ENCODE measurements at regions not wholly inside any gene's neighbourhood (a gene's known extent, or its start where the extent isn't known, plus 50 kb on each side); places are given as distances from the start of the nearest gene placed in this dataset.

- no peaks in the 10 kb centered on the region for H3K36me3 ChIP-seq (replicated peaks; ENCODE audit: insufficient read depth, low read length)
- no peak for TF ChIP-seq EZH2phosphoT487 (IDR thresholded peaks at IDR 0.05; ENCODE audit: low read length)
- TF ChIP-seq EZH2 (optimal IDR thresholded peaks at IDR 0.05; ENCODE audit: low read depth, low read length), result no peak
- no peak for TF ChIP-seq CTCF (IDR thresholded peaks at IDR 0.05; ENCODE audit: low read length)
- H3K9me2 ChIP-seq (replicated peaks; ENCODE audit: insufficient read depth, low read length), result no peaks in the 10 kb centered on the region
- no peaks in the 10 kb centered on the region for H3K79me2 ChIP-seq (ENCODE audit: low read length)
- no peaks in the 10 kb centered on the region for H3F3A ChIP-seq (ENCODE audit: insufficient read depth, low read length)
- H3K27me3 ChIP-seq (replicated peaks; ENCODE audit: insufficient read depth, low read length), result no peaks in the 10 kb centered on the region
- H4K20me1 ChIP-seq (ENCODE audit: insufficient read depth, low read length), result no peaks in the 10 kb centered on the region
- no peak overlapping the region for H3K4me3 ChIP-seq (ENCODE audit: low read length)
- H3K4me1 ChIP-seq (ENCODE audit: low read length), result no peaks in the 10 kb centered on the region
- no peak overlapping the region for H3K27ac ChIP-seq (ENCODE audit: low read length)
- no peak overlapping the region for H3K9ac ChIP-seq (ENCODE audit: low read length)
- no peak overlapping the region for H2AFZ ChIP-seq (ENCODE audit: low read length)
- no peak for DNase-seq
- H3K4me2 ChIP-seq (ENCODE audit: low read depth, low read length), result no peak overlapping the region
- no peaks in the 10 kb centered on the region for H3K9me3 ChIP-seq (replicated peaks; ENCODE audit: insufficient read depth, low read length)
Observed at GRCh38 chr3:188972310-188972709, 199.5 kb upstream of the TPRG1 start.

GRCh38 chr3:188974856-188975599, 196.7 kb upstream of the TPRG1 start:
- Histone ChIP-seq H3K4me3 (ENCODE audit: low read length) (no peak overlapping the region), H3K4me2 (ENCODE audit: low read depth, low read length) (no peak overlapping the region), H3K9me2 (replicated peaks; ENCODE audit: insufficient read depth, low read length) (no peaks in the 10 kb centered on the region), H3K79me2 (ENCODE audit: low read length) (no peaks in the 10 kb centered on the region), H4K20me1 (ENCODE audit: insufficient read depth, low read length) (no peaks in the 10 kb centered on the region), H3K4me1 (ENCODE audit: low read length) (no peaks in the 10 kb centered on the region), H3K27me3 (replicated peaks; ENCODE audit: insufficient read depth, low read length) (no peaks in the 10 kb centered on the region), H3K9ac (ENCODE audit: low read length) (no peak overlapping the region), H2AFZ (ENCODE audit: low read length) (no peak overlapping the region), H3K36me3 (replicated peaks; ENCODE audit: insufficient read depth, low read length) (no peaks in the 10 kb centered on the region), H3K9me3 (replicated peaks; ENCODE audit: insufficient read depth, low read length) (no peaks in the 10 kb centered on the region), H3F3A (ENCODE audit: insufficient read depth, low read length) (no peaks in the 10 kb centered on the region), H3K27ac (ENCODE audit: low read length) (no peak overlapping the region)
- TF ChIP-seq EZH2 (optimal IDR thresholded peaks at IDR 0.05; ENCODE audit: low read depth, low read length) (no peak), CTCF (IDR thresholded peaks at IDR 0.05; ENCODE audit: low read length) (no peak), EZH2phosphoT487 (IDR thresholded peaks at IDR 0.05; ENCODE audit: low read length) (no peak)
- DNase-seq, result no peak

- no peaks in the 10 kb centered on the region for H4K20me1 ChIP-seq (ENCODE audit: insufficient read depth, low read length)
- H3K4me3 ChIP-seq (ENCODE audit: low read length), result no peak overlapping the region
- no peaks in the 10 kb centered on the region for H3K9me2 ChIP-seq (replicated peaks; ENCODE audit: insufficient read depth, low read length)
- no peak overlapping the region for H3K9ac ChIP-seq (ENCODE audit: low read length)
- no peak for TF ChIP-seq CTCF (IDR thresholded peaks at IDR 0.05; ENCODE audit: low read length)
- TF ChIP-seq EZH2phosphoT487 (IDR thresholded peaks at IDR 0.05; ENCODE audit: low read length), result no peak
- TF ChIP-seq EZH2 (optimal IDR thresholded peaks at IDR 0.05; ENCODE audit: low read depth, low read length), result no peak
- no peaks in the 10 kb centered on the region for H3K36me3 ChIP-seq (replicated peaks; ENCODE audit: insufficient read depth, low read length)
- no peaks in the 10 kb centered on the region for H3K9me3 ChIP-seq (replicated peaks; ENCODE audit: insufficient read depth, low read length)
- H3K4me1 ChIP-seq (ENCODE audit: low read length), result no peaks in the 10 kb centered on the region
- H3K4me2 ChIP-seq (ENCODE audit: low read depth, low read length), result no peak overlapping the region
- no peak for DNase-seq
- no peak overlapping the region for H2AFZ ChIP-seq (ENCODE audit: low read length)
- no peak overlapping the region for H3K27ac ChIP-seq (ENCODE audit: low read length)
- no peaks in the 10 kb centered on the region for H3F3A ChIP-seq (ENCODE audit: insufficient read depth, low read length)
- H3K79me2 ChIP-seq (ENCODE audit: low read length), result no peaks in the 10 kb centered on the region
- H3K27me3 ChIP-seq (replicated peaks; ENCODE audit: insufficient read depth, low read length), result no peaks in the 10 kb centered on the region
Observed at GRCh38 chr3:188975600-188976314, 196.0 kb upstream of the TPRG1 start.
